ENCODE measurements at regions not wholly inside any gene's neighbourhood (a gene's known extent, or its start where the extent isn't known, plus 50 kb on each side); places are given as distances from the start of the nearest gene placed in this dataset.
"Not testable (repeated sequence)": the region's sequence is repeated elsewhere in the genome, so short reads cannot be mapped to it uniquely, and the experiment has no call there.

- intact Hi-C loops (cut with DNase I): no loop called here
- Histone ChIP-seq H3K27ac (no peak overlapping the region), H3K27me3 (no peaks in the 10 kb centered on the region), H3K36me3 (no peaks in the 10 kb centered on the region), H3K4me3 (no peak overlapping the region), H3K4me1 (no peaks in the 10 kb centered on the region), H3K9me3 (no peaks in the 10 kb centered on the region)
- TF ChIP-seq EP300 (IDR thresholded peaks at IDR 0.05) (no peak), POLR2AphosphoS5 (IDR thresholded peaks at IDR 0.05) (no peak), POLR2A (IDR thresholded peaks at IDR 0.05) (no peak), CTCF (IDR thresholded peaks at IDR 0.05) (no peak)
- WGBS, 2 donors: 83 to 86% methylated on average over 3 of the region's 3 CpGs
- DNase-seq: no peak
These were observed 747.4 kb upstream of the ARPP21 start for GRCh38 chr3:34891941-34892340.

GRCh38 chr3:34895841-34896240, 743.5 kb upstream of the ARPP21 start:
- no peak for TF ChIP-seq CTCF (IDR thresholded peaks at IDR 0.05)
- no peak for TF ChIP-seq POLR2A (IDR thresholded peaks at IDR 0.05)
- no peak for TF ChIP-seq EP300 (IDR thresholded peaks at IDR 0.05)
- TF ChIP-seq POLR2AphosphoS5 (IDR thresholded peaks at IDR 0.05): no peak
- WGBS, 2 donors: 71 to 90% methylated on average over 1 of the region's 1 CpG
- Histone ChIP-seq H3K27me3 (no peaks in the 10 kb centered on the region), H3K4me3 (no peak overlapping the region), H3K9me3 (no peaks in the 10 kb centered on the region), H3K4me1 (no peaks in the 10 kb centered on the region), H3K36me3 (no peaks in the 10 kb centered on the region), H3K27ac (no peak overlapping the region)
- intact Hi-C loops (cut with DNase I): no loop called here
- DNase-seq: no peak

- H3K27me3 ChIP-seq; H3K4me3 ChIP-seq; DNase-seq; H3K9me3 ChIP-seq; H3K4me1 ChIP-seq; H3K27ac ChIP-seq; intact Hi-C loops (cut with DNase I); H3K36me3 ChIP-seq: not testable (repeated sequence)
- 83 to 89% methylated on average over 4 of the region's 4 CpGs for WGBS, 2 donors
These were observed 729.6 kb upstream of the ARPP21 start for GRCh38 chr3:34909679-34910078.

- Histone ChIP-seq H3K36me3 (no peaks in the 10 kb centered on the region), H3K27ac (no peak overlapping the region), H3K4me3 (no peak overlapping the region), H3K27me3 (no peaks in the 10 kb centered on the region), H3K4me1 (peaks cover 0 to 8% (median 0%) of the 10 kb centered on the region in 4 donors), H3K9me3 (no peaks in the 10 kb centered on the region)
- no peak for DNase-seq
- TF ChIP-seq POLR2A (IDR thresholded peaks at IDR 0.05): no peak
- TF ChIP-seq POLR2AphosphoS5 (IDR thresholded peaks at IDR 0.05): no peak
- TF ChIP-seq EP300 (IDR thresholded peaks at IDR 0.05): no peak
- TF ChIP-seq CTCF (IDR thresholded peaks at IDR 0.05): no peak
- intact Hi-C loops (cut with DNase I): no loop called here
These were observed 720.3 kb upstream of the ARPP21 start for GRCh38 chr3:34919025-34919424.

- DNase-seq: no peak
- Histone ChIP-seq H3K27ac (no peak overlapping the region), H3K9me3 (no peaks in the 10 kb centered on the region), H3K36me3 (no peaks in the 10 kb centered on the region), H3K27me3 (no peaks in the 10 kb centered on the region), H3K4me3 (no peak overlapping the region), H3K4me1 (peaks cover 0 to 8% (median 0%) of the 10 kb centered on the region in 4 donors)
- TF ChIP-seq CTCF (IDR thresholded peaks at IDR 0.05) (no peak), EP300 (IDR thresholded peaks at IDR 0.05) (no peak), POLR2AphosphoS5 (IDR thresholded peaks at IDR 0.05) (no peak), POLR2A (IDR thresholded peaks at IDR 0.05) (no peak)
- intact Hi-C loops (cut with DNase I): no loop called here
These were observed 718.5 kb upstream of the ARPP21 start for GRCh38 chr3:34920806-34921205.

Data from sigmoid colon (tissue), 6 donors.